Renal cortical epithelial cell (primary cell): ENCODE measurements at regions not wholly inside any gene's neighbourhood (a gene's known extent, or its start where the extent isn't known, plus 50 kb on each side); places are given as distances from the start of the nearest gene placed in this dataset.

Source experiments
- DNase-seq: peaks from one replicate; pipeline ENCODE4 v3.0.0-alpha.2; 2011; ENCODE audit warnings: low read depth

DNA sequence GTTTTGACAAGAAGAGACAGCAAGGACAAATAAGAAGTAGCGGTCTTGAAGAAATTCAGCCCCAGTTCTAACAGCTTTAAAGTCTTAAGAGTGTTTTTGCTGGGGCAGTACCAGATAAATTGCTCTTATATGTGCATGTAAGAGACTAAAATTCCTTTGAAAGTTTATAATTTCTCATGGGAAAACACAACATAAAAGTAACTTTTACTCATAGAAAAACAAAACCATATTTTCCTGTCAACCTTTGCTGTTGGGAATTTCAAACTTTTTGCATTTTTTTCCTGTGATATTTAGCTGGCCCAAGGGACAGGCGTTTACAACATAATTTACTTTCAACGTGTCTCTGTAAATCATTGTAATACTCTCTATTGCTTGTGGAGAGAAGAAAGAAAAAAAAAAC is 767.8 kb upstream of the ZEB2 start:
- DNase-seq, result no peak

DNA sequence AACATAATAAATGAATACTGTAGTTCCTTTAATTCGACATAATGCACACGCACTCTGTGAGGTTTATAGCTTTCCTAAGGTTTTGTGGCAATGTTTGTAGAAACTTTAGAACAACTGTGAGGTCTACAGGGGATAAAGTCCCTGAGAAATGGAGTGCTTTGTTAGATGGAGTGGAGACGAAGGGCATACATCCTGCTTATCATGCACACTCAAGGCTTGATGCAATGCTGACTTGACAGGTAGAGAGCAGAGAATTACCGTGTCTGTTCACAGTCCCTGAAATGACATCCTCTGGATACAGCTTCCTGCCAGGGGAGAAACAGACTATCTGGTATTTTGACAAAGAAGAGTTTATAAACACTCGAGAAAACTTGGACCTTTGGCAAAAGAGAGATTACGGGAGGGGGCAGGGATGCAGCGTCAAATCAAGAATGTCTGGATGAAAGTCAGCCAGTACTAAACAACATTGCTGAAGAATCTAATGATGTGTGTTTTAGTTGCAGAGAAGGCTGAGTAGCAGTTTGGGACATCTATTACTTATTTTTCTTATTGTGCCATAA is 766.9 kb upstream of the ZEB2 start:
- DNase-seq, result no peak

DNA sequence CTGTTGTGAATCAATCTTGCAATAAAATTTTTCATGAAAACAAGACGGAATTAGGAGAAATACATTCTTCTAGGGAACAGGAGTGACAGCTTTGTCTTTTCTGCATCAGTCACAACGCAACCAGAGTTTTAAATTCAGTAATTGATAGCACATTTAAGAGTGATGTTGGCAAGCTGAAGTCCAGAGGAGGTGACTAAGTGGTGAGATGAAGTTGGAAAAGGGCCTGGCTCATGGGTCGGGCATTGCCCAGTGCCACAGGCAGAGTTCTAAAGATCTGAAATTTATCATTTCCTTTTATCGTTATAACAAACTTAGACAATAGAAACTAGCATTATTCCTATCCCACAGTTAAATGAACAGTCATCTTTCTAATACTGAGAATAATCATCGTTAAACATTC is 764.6 kb upstream of the ZEB2 start:
- no peak for DNase-seq

DNA sequence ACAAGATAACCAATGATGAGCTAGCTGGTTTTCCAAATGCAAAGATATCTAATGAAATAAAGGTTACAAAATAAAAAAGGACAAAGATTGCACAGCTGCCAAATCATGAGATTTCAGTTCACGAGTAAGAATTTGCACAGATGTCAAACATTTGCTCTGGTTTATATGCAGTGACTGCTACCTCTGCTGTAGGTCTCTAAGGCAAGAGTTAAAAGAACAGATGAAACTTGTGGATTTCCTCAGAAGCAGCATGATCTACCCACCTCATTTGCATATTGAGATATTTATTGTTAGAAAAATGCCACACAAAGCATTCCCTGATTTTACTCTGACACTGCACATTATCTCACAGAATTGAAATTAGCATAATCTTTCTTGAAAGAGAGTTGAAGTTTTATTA is 763.2 kb upstream of the ZEB2 start:
- DNase-seq, result no peak

DNA sequence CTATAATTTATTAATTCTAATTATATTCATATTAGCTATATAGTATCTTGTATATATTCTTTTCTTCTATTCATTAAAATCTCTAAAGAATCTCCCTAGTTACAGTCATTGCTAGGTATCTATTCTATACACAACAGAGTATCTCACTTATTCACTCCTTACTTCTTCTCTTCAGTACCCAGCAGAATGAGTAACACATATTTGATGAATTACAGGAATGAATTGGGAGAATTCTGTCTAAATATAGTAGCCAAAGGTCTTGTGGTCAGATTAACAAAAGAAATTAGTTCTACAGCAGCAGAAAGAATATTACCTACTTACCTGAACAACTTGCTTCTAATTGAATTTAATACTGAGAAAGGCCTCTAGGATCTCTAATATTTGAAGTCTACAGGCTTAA is 758.0 kb upstream of the ZEB2 start:
- peak; percentile 29 for DNase-seq

DNA sequence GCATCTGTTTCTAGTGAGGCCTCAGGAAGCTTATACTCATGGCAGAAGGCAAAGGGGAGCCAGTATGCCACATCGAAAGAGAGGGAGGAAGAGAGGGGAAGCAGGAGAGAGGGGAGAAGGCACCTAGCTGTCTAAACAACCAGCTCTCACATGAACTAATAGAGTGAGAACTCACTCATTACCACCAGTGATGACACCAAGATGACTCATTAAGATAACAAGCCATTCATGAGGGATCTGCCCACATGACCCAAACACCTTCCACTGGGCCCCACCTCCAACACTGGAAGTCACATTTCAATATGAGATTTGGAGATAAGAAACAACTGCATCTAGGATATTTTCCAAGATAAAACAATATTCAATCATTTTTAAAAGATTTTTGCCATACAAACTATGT is 753.9 kb upstream of the ZEB2 start:
- DNase-seq, result peak; percentile 46

DNA sequence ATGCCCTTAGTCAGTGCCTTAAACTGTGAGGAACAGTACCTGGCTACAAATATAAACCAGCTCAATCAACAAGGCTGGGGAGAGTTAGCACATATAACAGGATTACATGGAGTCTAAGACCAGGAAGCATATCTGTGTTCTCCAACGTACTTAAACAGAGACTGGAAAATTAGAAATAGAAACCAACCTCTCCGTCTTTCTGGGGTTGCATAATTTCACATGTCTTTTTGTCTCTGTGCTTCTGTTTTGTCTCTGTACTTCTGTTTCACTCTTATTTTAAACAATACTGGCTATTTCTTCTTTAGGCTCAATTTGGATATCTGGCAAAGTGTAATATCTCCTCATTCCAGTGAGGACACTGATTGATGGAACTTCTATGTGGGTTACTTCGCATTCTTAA is 749.0 kb upstream of the ZEB2 start:
- no peak for DNase-seq

DNA sequence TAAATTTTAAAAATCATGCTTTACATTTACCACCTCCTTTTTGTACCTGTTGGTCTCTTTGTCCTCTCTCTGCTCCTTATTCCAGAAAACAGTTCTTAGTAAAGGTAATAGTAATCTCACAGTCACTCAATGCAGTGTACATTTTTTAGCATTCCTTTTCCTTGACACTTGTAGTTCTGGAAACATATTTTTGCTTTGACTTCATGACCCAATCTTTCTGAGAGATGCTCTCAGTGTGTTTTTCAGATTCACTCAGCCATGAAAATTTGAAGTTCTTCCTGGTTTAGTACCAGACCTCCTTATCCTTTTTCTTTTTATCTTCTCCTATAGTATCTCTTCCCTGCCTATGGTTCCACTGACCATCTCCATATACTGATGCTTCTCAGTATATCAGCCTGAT is 747.5 kb upstream of the ZEB2 start:
- DNase-seq, result no peak

DNA sequence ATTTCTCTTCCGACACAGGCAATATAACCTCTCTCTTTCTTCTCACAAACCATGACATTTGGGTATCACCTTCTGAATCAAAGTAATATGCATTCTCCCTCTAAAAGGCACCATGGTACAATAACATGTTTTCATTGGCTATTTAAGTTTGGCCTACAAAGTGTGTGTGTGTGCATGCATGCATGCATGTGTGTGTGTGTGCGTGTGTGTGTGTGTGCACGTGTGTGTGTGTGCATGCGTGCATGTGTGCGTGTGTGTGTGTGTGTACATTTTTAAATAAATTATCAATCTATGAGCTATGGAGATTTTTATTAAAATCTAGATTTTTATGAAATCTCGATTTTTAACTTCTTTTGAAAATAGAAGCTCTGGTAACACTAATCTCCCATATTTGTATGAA is 745.3 kb upstream of the ZEB2 start:
- no peak for DNase-seq

DNA sequence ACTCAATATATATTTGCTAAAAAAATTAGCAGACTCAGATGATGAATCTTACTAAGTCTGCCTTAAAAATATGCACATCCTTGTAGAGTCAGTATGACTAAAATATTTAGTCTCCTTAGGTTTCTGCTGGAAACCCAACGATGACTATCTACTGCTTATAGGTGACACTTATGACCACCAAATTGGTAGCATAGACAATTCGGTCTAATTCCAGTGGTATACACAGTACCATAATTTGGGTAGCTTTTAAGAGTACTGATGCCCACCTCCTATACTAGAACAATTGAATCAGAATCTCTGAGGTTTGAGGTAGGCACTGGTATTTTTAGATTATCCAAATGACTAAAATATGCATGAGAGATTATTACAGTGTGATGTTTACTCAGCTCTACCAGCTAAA is 740.8 kb upstream of the ZEB2 start:
- no peak for DNase-seq

DNA sequence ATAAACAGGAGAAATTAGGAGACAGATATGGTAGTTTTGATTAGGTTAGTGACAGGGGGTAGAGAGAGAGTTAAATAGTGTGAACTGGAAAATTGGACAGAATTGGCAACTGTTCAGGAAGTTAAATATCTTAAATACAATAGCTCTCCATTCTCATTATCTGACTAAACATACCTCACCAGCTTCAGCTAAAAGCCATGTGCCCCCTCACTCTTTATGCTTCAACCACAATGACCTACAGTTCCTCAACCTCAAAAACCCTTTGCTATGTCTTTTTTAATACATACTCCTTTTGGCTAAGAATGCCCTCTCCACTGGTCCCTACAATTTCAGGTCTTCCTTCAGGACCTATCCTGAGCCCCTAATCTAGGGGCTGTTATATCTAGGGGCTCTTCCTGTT is 740.2 kb upstream of the ZEB2 start:
- DNase-seq, result no peak

DNA sequence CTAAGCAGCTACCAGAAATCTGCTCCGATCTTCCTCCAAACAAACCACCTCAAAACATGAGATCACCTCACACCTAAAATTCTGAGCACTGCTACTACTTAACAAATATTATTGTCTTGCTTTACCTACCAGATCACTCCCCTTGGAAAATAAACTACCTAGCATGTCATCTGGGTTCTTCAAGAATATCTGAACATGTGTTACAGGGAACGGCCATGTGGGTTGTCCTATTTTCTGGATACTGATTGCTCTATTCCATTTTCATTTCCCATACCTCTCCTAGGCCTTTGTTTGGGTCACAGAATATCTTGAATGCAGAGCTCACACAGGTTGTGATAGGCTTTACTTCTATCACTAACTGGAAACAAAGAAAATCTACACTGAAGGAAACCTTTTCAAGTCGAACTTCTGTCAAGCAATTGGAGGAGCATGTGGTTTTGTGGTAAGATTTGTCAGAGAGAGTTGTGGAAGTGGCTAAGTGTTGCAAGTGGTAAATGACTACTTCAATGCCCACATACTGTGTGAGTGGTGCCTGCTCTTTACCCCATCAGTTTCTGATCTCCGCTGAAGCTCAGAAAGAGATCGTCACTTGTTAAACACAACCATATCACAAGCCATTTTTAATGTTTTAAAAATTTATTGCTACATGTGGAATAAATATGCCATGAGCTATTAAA is 739.1 kb upstream of the ZEB2 start:
- peak; percentile 81 for DNase-seq

DNA sequence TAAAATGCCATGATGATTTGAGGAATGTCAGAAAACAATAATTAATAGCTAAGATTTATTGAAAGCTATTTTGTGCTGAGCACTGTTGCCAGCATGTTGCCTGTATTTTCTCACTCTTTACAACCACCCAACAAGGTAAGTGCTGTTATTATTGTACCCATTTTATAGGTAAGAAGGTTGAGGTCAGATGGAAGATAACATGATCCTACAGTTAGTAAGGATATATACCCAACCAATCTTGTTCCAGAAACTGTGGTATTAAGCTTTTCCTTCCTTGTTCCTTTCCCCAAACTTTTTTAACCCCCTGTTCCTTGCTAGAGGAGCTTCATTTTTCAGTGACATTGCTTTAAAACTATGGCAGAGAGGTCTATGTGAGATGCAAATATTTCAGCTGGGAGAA is 738.0 kb upstream of the ZEB2 start:
- DNase-seq, result no peak

DNA sequence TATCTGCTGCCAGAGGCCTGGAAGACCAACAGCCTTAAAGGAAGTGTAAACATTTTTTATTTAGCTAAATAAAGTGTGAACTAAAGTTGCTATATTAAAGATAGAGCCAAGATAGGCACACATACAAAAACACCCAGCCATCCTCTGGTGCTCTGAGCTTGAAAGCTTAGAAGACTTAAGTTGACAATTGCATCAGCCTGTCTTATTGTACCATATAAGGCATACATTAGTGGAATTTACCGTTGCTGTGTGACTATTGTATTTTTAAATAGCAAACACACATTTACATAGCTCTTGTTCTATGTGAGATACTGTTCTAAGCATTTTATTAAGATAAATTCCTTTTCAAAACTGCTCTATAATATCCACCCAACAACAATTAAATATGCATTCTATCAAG is 736.6 kb upstream of the ZEB2 start:
- no peak for DNase-seq

DNA sequence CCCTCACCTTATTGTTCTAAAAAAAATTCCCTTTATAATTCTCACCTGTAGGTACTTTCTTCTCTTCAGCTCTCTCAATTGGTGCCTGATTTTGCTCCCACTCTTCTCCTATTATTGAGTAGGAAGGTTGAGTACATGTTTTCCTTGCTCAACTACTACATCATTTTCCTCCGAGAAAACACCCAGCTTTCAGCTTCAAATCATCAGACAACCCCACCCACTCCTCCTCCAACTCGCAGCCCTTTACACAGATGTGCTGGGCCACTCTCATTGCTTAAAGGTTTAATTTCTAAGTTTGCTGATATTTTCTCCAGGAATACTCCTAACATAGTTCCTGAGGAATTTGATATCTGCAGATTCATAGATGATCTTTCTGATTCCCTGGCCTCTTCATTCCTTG is 734.4 kb upstream of the ZEB2 start:
- no peak for DNase-seq

DNA sequence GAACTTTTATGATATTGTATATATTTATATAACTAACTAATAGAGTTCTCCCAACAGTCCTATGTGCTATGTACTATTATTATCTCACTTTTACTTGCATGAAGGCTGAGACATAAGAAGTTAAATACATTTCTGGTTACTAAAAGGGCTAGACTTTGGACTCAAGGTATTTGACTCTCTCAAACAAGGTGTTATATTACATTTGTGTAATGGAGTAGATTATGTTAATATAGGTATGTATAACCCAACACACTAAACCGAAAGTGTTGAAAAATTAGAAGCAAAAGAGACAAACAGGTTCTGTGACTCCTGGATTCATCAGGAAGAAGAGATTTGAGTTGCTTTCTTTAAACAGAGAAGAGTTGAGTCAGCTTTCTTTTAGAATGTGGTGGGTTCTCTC is 733.6 kb upstream of the ZEB2 start:
- DNase-seq, result no peak

DNA sequence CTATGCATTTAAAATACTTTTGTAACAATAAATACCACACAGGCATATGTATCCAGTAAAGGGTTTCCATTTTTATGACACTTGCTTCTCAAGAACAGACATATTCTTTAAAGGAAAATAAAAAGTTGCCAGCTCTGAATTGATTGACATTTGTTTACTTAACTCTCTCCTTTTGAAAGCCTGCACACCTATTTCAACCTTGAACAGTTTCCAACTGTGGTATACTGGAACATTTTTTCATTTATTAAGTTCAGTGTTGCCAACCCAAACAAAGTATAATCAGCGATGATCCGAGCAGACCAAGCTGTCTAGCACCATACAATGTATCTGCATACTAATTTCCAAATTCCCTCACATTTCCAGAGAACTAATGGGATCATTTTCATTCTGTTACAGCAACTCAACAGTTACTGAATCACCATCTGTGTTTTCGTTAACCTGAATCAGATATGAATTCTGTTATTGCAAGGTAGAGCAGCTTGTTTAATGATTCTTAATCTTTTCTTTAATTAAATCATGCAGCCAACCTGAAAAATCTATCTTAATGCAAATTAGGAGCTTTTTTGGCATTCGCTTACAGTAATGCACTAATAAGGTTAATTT is 725.5 kb upstream of the ZEB2 start:
- no peak for DNase-seq

DNA sequence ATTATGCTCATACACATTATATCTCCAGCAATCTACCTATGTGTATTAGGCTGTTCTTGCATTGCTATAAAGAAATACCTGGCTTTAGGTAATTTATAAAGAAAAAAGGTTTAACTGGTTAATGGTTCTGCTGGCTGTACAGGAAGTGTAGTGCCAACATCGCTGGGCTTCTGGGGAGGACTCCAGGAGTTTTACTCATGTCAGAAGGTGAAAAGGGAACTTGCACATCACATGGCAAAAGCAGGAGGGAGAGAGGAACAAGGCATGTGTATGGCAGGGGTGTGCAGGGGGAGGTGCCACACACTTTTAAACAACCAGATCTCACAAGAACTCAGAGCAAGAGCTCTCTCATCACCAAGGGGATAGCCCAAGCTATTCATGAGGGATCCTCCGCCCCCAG is 715.4 kb upstream of the ZEB2 start:
- no peak for DNase-seq

DNA sequence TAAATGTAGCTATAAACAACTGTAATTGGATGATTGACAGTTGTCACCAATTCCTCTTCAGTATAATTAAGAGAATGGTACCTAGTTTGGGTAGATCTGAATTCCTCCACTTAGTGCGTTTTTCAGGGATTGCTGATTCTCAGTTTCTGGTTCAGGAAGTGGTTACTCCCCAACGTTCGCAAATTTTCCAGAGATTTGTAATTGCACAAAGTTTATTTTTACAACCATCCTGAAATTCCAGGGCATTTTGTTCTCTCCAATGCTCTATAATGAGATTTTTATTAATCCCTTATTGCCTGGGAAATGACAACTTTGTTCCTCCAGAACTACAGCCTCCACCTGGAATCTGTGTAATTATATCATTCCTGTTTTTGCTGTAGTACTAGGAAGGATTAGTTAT is 710.6 kb upstream of the ZEB2 start:
- no peak for DNase-seq

DNA sequence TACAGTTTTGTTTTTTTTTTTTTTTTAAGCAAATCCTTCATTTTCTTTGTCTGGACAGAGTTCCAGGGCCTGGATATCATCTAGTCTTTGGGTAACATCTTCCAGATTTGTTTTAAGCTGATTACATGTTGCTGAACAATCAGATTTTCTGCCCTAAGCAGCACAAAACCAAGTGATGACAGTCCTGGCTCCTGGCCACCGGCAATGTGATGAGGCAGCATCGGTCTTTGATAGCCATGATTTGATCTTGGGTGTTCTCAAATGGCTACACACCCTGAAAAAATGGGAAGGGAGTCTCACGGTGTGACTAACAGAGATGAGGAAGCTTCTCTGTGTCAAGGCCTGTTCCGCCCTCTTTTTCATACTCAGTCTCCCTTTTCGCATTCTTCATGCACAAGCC is 708.6 kb upstream of the ZEB2 start:
- DNase-seq, result no peak

DNA sequence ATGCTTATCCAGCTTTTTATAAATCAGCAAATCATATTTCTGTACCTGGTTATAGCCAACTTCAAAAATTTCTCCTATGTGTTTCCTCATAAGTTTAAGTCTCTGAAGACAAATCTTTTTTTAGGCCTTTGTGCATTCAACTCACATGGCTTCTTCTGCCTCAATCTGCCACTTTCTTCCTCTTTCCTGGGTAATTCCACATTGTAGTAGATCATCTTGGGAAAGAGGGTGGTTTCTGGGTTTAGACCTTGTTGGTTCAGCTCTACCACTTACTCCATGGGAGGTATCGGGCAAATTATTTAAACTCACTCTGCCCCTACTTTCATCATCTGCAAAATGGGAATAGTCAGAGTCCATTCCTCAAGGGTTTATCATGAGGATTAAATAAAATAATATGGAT is 707.0 kb upstream of the ZEB2 start:
- no peak for DNase-seq

DNA sequence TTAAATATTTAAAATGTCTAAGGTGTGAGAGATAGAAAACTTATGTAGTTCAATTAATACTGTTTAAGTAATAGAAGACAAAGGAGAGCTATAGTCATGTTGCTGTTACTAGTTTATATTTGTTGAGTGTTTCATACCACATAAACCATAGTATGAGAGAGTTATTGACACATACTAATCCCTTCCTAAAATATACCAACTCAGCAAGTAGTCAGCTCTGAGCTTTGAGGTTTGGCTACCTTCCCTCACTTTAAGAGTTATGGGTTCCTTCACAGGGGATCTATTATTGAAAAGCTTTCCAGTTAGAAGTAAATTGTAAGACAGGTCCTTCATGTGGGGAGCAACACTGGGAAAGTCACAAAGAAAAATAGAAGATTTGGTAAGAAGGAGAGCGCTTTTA is 701.6 kb upstream of the ZEB2 start:
- DNase-seq, result no peak

DNA sequence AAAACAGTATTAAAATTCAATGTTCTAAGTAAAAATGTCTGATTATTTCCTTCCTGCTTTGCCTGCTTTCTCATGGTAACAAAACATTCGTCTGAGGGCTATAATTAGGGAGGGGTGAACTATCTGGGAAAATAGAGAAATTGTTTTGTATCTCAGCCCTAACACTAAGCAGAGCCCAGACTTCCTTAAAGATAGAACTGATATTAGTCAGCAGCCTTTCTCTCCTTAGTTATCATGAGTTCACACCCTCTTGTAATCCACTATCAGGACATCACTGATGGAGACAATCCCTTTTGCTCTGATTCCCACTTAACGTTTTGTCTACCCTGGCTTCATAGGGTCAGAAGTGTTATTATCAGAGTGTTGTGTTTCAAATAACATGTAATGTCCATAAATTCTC is 701.1 kb upstream of the ZEB2 start:
- no peak for DNase-seq

DNA sequence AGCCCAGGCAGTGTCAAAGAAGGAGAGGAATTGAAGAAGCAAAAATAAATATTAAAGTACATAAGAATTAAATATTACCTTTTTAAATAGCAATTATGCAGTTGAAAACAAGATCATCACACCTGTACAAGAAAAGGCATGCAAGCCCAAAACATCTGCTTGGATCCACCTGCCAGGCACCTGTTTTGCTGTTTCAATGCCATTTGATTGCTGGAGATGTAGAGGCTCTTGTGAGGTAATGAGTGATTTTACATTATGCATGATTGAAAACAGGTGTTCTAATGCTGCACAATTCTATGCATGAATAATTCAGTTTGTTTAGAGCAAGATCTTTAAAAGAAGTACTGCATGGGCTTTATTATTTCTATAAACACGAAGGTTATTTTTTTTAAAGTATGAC is 700.6 kb upstream of the ZEB2 start:
- DNase-seq, result no peak
